H9 (cell line): ENCODE measurements at regions not wholly inside any gene's neighbourhood (a gene's known extent, or its start where the extent isn't known, plus 50 kb on each side); places are given as distances from the start of the nearest gene placed in this dataset.

Source experiments
- DNase-seq: peaks from one replicate; pipeline ENCODE4 v3.0.0-alpha.2; 2017
- H2AFZ ChIP-seq: one replicate; pipeline ENCODE4 v1.6.1; 2013; ENCODE audit warnings: mild to moderate bottlenecking, low read length, control low read depth, moderate library complexity
- H2AK5ac ChIP-seq: 2 replicates; pipeline ENCODE4 v1.6.1; 2013; ENCODE audit warnings: low read length, control low read depth, mixed read lengths; ENCODE audit not compliant: insufficient read length
- H2BK120ac ChIP-seq: one replicate; pipeline ENCODE4 v1.6.1; 2013; ENCODE audit warnings: low read depth, mild to moderate bottlenecking, low read length, control low read depth, inconsistent platforms; ENCODE audit not compliant: poor library complexity, severe bottlenecking
- H2BK12ac ChIP-seq: 2 replicates; pipeline ENCODE4 v1.6.1; 2013; ENCODE audit warnings: low read length, control low read depth, mixed read lengths, low read depth; ENCODE audit not compliant: insufficient read length
- H2BK15ac ChIP-seq: 2 replicates; pipeline ENCODE4 v1.6.1; 2013; ENCODE audit warnings: low read depth, low read length, control low read depth
- H2BK20ac ChIP-seq: one replicate; pipeline ENCODE4 v1.6.1; 2013; ENCODE audit warnings: low read depth, mild to moderate bottlenecking, low read length, control low read depth, inconsistent platforms; ENCODE audit not compliant: poor library complexity, severe bottlenecking
- H2BK5ac ChIP-seq: 2 replicates; pipeline ENCODE4 v1.6.1; 2013; ENCODE audit warnings: low read length, control low read depth, mixed read lengths; ENCODE audit not compliant: insufficient read length
- H3K14ac ChIP-seq: 2 replicates; pipeline ENCODE4 v1.6.1; 2013; ENCODE audit warnings: low read length, control low read depth; ENCODE audit not compliant: insufficient read depth
- H3K18ac ChIP-seq: 2 replicates; pipeline ENCODE4 v1.6.1; 2013; ENCODE audit warnings: low read depth, mild to moderate bottlenecking, mixed read lengths, low read length, control low read depth; ENCODE audit not compliant: insufficient read length
- H3K23ac ChIP-seq: 2 replicates; pipeline ENCODE4 v1.6.1; 2013; ENCODE audit warnings: low read length, control low read depth, mixed read lengths, low read depth; ENCODE audit not compliant: insufficient read length
- H3K23me2 ChIP-seq: 2 replicates; pipeline ENCODE4 v1.6.1; 2013; ENCODE audit warnings: low read depth, mild to moderate bottlenecking, mixed read lengths, low read length, control low read depth; ENCODE audit not compliant: insufficient read length, poor library complexity, severe bottlenecking
- H3K27ac ChIP-seq: 2 replicates; pipeline ENCODE4 v1.5.1; 2013; ENCODE audit warnings: low read length, control low read depth, mixed read lengths, low read depth; ENCODE audit not compliant: insufficient read length
- H3K27me3 ChIP-seq: 2 replicates; pipeline ENCODE4 v1.6.1; 2013; ENCODE audit warnings: low read length, control low read depth, inconsistent platforms; ENCODE audit not compliant: insufficient read depth
- H3K4ac ChIP-seq: 2 replicates; pipeline ENCODE4 v1.6.1; 2013; ENCODE audit warnings: low read depth, mild to moderate bottlenecking, control low read depth, inconsistent platforms, low read length, moderate library complexity
- H3K4me1 ChIP-seq: 2 replicates; pipeline ENCODE4 v1.6.1; 2013; ENCODE audit warnings: low read length, control low read depth, inconsistent platforms; ENCODE audit not compliant: insufficient read depth
- H3K4me2 ChIP-seq: 2 replicates; pipeline ENCODE4 v1.6.1; 2013; ENCODE audit warnings: low read length, control low read depth, mixed read lengths; ENCODE audit not compliant: insufficient read length, insufficient read depth
- H3K56ac ChIP-seq: 2 replicates; pipeline ENCODE4 v1.6.1; 2013; ENCODE audit warnings: low read depth, mild to moderate bottlenecking, mixed read lengths, low read length, control low read depth; ENCODE audit not compliant: insufficient read length
- H3K79me1 ChIP-seq: 2 replicates; pipeline ENCODE4 v1.6.1; 2013; ENCODE audit warnings: low read depth, mild to moderate bottlenecking, moderate library complexity, low read length, control low read depth, inconsistent platforms; ENCODE audit not compliant: insufficient read depth, poor library complexity, severe bottlenecking
- H3K79me2 ChIP-seq: 2 replicates; pipeline ENCODE4 v1.6.1; 2013; ENCODE audit warnings: low read length, control low read depth, inconsistent platforms; ENCODE audit not compliant: insufficient read depth
- H3K9ac ChIP-seq: 2 replicates; pipeline ENCODE4 v1.6.1; 2013; ENCODE audit warnings: low read length, control low read depth, mixed read lengths; ENCODE audit not compliant: insufficient read length; ENCODE audit errors: extremely low read depth
- H3K9me3 ChIP-seq: one replicate; pipeline ENCODE4 v1.6.1; 2013; ENCODE audit warnings: low read depth, low read length, inconsistent platforms; ENCODE audit not compliant: control insufficient read depth
- H3T11ph ChIP-seq: one replicate; pipeline ENCODE4 v1.6.1; 2013; ENCODE audit warnings: mild to moderate bottlenecking, low read length, control low read depth, inconsistent platforms
- H4K20me1 ChIP-seq: one replicate; pipeline ENCODE4 v1.6.1; 2013; ENCODE audit not compliant: control insufficient read depth, insufficient read length, insufficient read depth
- H4K5ac ChIP-seq: 2 replicates; pipeline ENCODE4 v1.6.1; 2013; ENCODE audit warnings: low read depth, mild to moderate bottlenecking, mixed read lengths, low read length, control low read depth; ENCODE audit not compliant: insufficient read length
- H4K8ac ChIP-seq: replicated peaks from 2 replicates; pipeline ENCODE4 v1.6.1; 2013; ENCODE audit warnings: low read length, control low read depth, mixed read lengths, low read depth; ENCODE audit not compliant: insufficient read length
- H4K91ac ChIP-seq: 2 replicates; pipeline ENCODE4 v1.6.1; 2013; ENCODE audit warnings: low read depth, mild to moderate bottlenecking, moderate library complexity, mixed read lengths, low read length, control low read depth; ENCODE audit not compliant: insufficient read length
- H3K27ac Mint-ChIP-seq, 3 experiments: 2 replicates in 2 of 3; 3 replicates in 1 of 3; pipeline ENCODE4 v1.8.0; 2020 to 2021; ENCODE audit warnings: mixed read lengths in 3 of 3, mild to moderate bottlenecking in 1 of 3, moderate library complexity in 1 of 3
- H3K27me3 Mint-ChIP-seq: 2 replicates; pipeline ENCODE4 v1.8.0; 2021; ENCODE audit warnings: low read depth, mild to moderate bottlenecking, moderate library complexity, mixed read lengths
- H3K36me3 Mint-ChIP-seq, 3 experiments: 2 replicates in 2 of 3; 3 replicates in 1 of 3; pipeline ENCODE4 v1.8.0; 2020 to 2021; ENCODE audit warnings: low read depth in 3 of 3, mixed read lengths in 3 of 3; ENCODE audit not compliant: insufficient read depth in 1 of 3
- H3K4me1 Mint-ChIP-seq, 2 experiments: 2 replicates each; pipeline ENCODE4 v1.8.0; 2020; ENCODE audit warnings: mixed read lengths in 2 of 2
- H3K4me3 Mint-ChIP-seq, 2 experiments: 2 replicates in 1 of 2; 3 replicates in 1 of 2; pipeline ENCODE4 v1.8.0; 2020 to 2021; ENCODE audit warnings: mild to moderate bottlenecking in 2 of 2, mixed read lengths in 2 of 2, moderate library complexity in 1 of 2
- H3K9me3 Mint-ChIP-seq, 2 experiments: 2 replicates in 1 of 2; 3 replicates in 1 of 2; pipeline ENCODE4 v1.8.0; 2020; ENCODE audit warnings: mild to moderate bottlenecking in 2 of 2, mixed read lengths in 2 of 2, moderate library complexity in 1 of 2
- WGBS: extraction: QIAGEN DNeasy Blood & Tissue Kit; methylation state at CpG from one replicate; pipeline ENCODE4 v1.1.7; 2013; ENCODE audit warnings: missing lambda C conversion rate, low lambda C conversion rate, mixed read lengths; ENCODE audit not compliant: insufficient read length; ENCODE audit errors: extremely low coverage; 5-methylcytosine and 5-hydroxymethylcytosine counted together
- TF ChIP-seq, protein P1 (sequence below): fragments of 200-600 bp; sonication (generic); conservative IDR thresholded peaks from 3 replicates; pipeline ENCODE4 v1.8.0; 2021; ENCODE audit warnings: antibody characterized with exemption, mild to moderate bottlenecking

- H3K27me3 Mint-ChIP-seq: no peaks in the 10 kb centered on the region; the same call in 1 of the 2 replicates
- TF ChIP-seq, protein P1, sequence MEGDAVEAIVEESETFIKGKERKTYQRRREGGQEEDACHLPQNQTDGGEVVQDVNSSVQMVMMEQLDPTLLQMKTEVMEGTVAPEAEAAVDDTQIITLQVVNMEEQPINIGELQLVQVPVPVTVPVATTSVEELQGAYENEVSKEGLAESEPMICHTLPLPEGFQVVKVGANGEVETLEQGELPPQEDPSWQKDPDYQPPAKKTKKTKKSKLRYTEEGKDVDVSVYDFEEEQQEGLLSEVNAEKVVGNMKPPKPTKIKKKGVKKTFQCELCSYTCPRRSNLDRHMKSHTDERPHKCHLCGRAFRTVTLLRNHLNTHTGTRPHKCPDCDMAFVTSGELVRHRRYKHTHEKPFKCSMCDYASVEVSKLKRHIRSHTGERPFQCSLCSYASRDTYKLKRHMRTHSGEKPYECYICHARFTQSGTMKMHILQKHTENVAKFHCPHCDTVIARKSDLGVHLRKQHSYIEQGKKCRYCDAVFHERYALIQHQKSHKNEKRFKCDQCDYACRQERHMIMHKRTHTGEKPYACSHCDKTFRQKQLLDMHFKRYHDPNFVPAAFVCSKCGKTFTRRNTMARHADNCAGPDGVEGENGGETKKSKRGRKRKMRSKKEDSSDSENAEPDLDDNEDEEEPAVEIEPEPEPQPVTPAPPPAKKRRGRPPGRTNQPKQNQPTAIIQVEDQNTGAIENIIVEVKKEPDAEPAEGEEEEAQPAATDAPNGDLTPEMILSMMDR: no peak
- DNase-seq: no peak
Measured at GRCh38 chr6:90456001-90456400, 130.9 kb downstream of the MAP3K7 start.

More at GRCh38 chr6:90456001-90456400, 130.9 kb downstream of the MAP3K7 start:
- peaks cover 0 to 3% of the 10 kb centered on the region in 2 experiments; a peak in 2 of 5 replicates for H3K9me3 Mint-ChIP-seq
- Histone ChIP-seq H3K27me3 (no peaks in the 10 kb centered on the region), H2BK15ac (no peak overlapping the region), H2BK12ac (no peak overlapping the region), H3K9ac (no peak overlapping the region), H3K23ac (no peak overlapping the region), H3K9me3 (no peaks in the 10 kb centered on the region), H4K5ac (no peak overlapping the region), H3K27ac (no peak overlapping the region), H3K4me2 (no peak overlapping the region), H2AK5ac (no peak overlapping the region), H3K79me1 (no peaks in the 10 kb centered on the region), H3K56ac (no peak overlapping the region), H4K91ac (no peak overlapping the region), H3K18ac (no peak overlapping the region), H4K8ac (no peak overlapping the region), H2AFZ (no peak overlapping the region), H3K4me1 (peaks cover 3% of the 10 kb centered on the region; the same call in 1 of the 2 replicates), H3K14ac (no peak overlapping the region), H3T11ph (no peak overlapping the region), H2BK5ac (no peak overlapping the region), H4K20me1 (no peaks in the 10 kb centered on the region), H3K4ac (no peak overlapping the region), H2BK20ac (no peak overlapping the region), H2BK120ac (no peak overlapping the region), H3K79me2 (no peaks in the 10 kb centered on the region), H3K23me2 (no peaks in the 10 kb centered on the region)
- H3K4me3 Mint-ChIP-seq: no peak overlapping the region
- peaks cover 0 to 4% (median 0%) of the 10 kb centered on the region in 3 experiments; a peak in 2 of 7 replicates for H3K36me3 Mint-ChIP-seq
- H3K27ac Mint-ChIP-seq: no peak overlapping the region
- H3K4me1 Mint-ChIP-seq: peaks cover 9 to 17% of the 10 kb centered on the region in 2 experiments
- no CpG with 5 or more reads among the region's 3 CpGs for WGBS
